A549 (cell line): ENCODE measurements at regions not wholly inside any gene's neighbourhood (a gene's known extent, or its start where the extent isn't known, plus 50 kb on each side); places are given as distances from the start of the nearest gene placed in this dataset.

Experiments
- ATAC-seq, 2 experiments: fragments of 200-7000 bp in 1 of 2; fragments of >200 bp in 1 of 2; cut with Nextera tagmentation in 1 of 2; cut with Tn5 transposase in 1 of 2; 3 replicates each; pipeline versions ENCODE4 v1.8.0 to v1.9.1; 2018 to 2020; ENCODE audit warnings: mild to moderate bottlenecking in 1 of 2, moderate library complexity in 1 of 2
- CTCF ChIA-PET: fragments of 300-600 bp; sonication (Branson Sonifier 250); formaldehyde crosslinking; extraction: SDS; loops from one replicate; lab custom pipeline; 2021; ENCODE audit warnings: antibody characterized with exemption, inconsistent platforms; lab: Yijun Ruan, JAX
- POLR2A ChIA-PET: fragments of 350-600 bp; formaldehyde crosslinking; extraction: SDS; loops from one replicate; lab custom pipeline; 2021; ENCODE audit warnings: antibody characterized with exemption, inconsistent platforms; lab: Yijun Ruan, JAX
- DNase-seq, 2 experiments: peaks; one replicate each; pipeline versions ENCODE4 v3.0.0 to v3.0.0-alpha.2; 2011 to 2016; ENCODE audit warnings: low read depth in 1 of 2, low spot score in 1 of 2
- FAIRE-seq: peaks from 2 replicates; lab custom pipeline; 2011; peaks lifted over from hg19 to GRCh38; lab: Jason Lieb, UNC
- H3K27ac ChIP-seq, 2 experiments: fragments of >200 bp; sonication (Bioruptor Twin); formaldehyde crosslinking; 3 replicates each; pipeline ENCODE4 v1.5.1; 2016 to 2017
- H3K4me1 ChIP-seq: fragments of >200 bp; sonication (Bioruptor Twin); formaldehyde crosslinking; 3 replicates; pipeline ENCODE4 v1.6.1; 2016
- H3K4me2 ChIP-seq: fragments of >200 bp; sonication (Bioruptor Twin); formaldehyde crosslinking; 3 replicates; pipeline ENCODE4 v1.6.1; 2016
- H3K4me3 ChIP-seq: fragments of >200 bp; sonication (Bioruptor Twin); formaldehyde crosslinking; 3 replicates; pipeline ENCODE4 v1.5.1; 2016
- H3K9me3 ChIP-seq: fragments of >200 bp; sonication (Bioruptor Twin); formaldehyde crosslinking; 3 replicates; pipeline ENCODE4 v1.6.1; 2016
- ATOH8 ChIP-seq: fragments of 250-450 bp; sonication (Bioruptor Pico); IDR thresholded peaks from 2 replicates; pipeline ENCODE4 v1.5.0; 2020; ENCODE audit warnings: low read depth, mild to moderate bottlenecking, moderate library complexity
- CEBPB ChIP-seq, 2 experiments: fragments of >200 bp in 1 of 2; sonication (Bioruptor Twin) in 1 of 2; formaldehyde crosslinking in 1 of 2; IDR thresholded peaks; 2 replicates each; pipeline ENCODE4 v1.6.1; 2012 to 2016
- CHD4 ChIP-seq: fragments of 200-600 bp; sonication (generic); IDR thresholded peaks from 2 replicates; pipeline ENCODE4 v1.6.1; 2016; ENCODE audit warnings: antibody characterized with exemption, mild to moderate bottlenecking, borderline replicate concordance
- E2F6 ChIP-seq: IDR thresholded peaks from 2 replicates; pipeline ENCODE4 v1.6.1; 2012; ENCODE audit warnings: low read depth, borderline replicate concordance
- EHF ChIP-seq: fragments of 250-450 bp; sonication (Bioruptor Pico); IDR thresholded peaks from 2 replicates; pipeline ENCODE4 v1.5.0; 2020; ENCODE audit warnings: mild to moderate bottlenecking
- ESRRA ChIP-seq: fragments of 150-350 bp; IDR thresholded peaks from 2 replicates; pipeline ENCODE4 v1.6.1; 2014; ENCODE audit warnings: mild to moderate bottlenecking, low read length, borderline replicate concordance
- FOSB ChIP-seq: fragments of 250-450 bp; sonication (Bioruptor Pico); IDR thresholded peaks from 2 replicates; pipeline ENCODE4 v1.5.0; 2020; ENCODE audit warnings: mild to moderate bottlenecking, moderate library complexity
- FOSL2 ChIP-seq, 2 experiments: fragments of 450-650 bp in 1 of 2; fragments of >200 bp in 1 of 2; sonication (Bioruptor Twin) in 1 of 2; formaldehyde crosslinking; IDR thresholded peaks; 2 replicates each; pipeline versions ENCODE4 v1.5.0 to v1.6.1; 2016 to 2020; ENCODE audit warnings: mild to moderate bottlenecking in 1 of 2, moderate library complexity in 1 of 2
- GATA3 ChIP-seq: IDR thresholded peaks from 2 replicates; pipeline ENCODE4 v1.6.1; 2012; ENCODE audit warnings: borderline replicate concordance
- HOXA7 ChIP-seq: fragments of 250-450 bp; sonication (Bioruptor Pico); IDR thresholded peaks from 2 replicates; pipeline ENCODE4 v1.5.0; 2020; ENCODE audit warnings: mild to moderate bottlenecking, moderate library complexity
- KDM1A ChIP-seq: fragments of 200-600 bp; sonication (generic); IDR thresholded peaks from 2 replicates; pipeline ENCODE4 v1.6.1; 2016; ENCODE audit warnings: low read depth, mild to moderate bottlenecking
- MAZ ChIP-seq: fragments of 150-350 bp; IDR thresholded peaks from 2 replicates; pipeline ENCODE4 v1.6.1; 2014; ENCODE audit warnings: antibody characterized with exemption, low read depth, low read length, borderline replicate concordance
- MYC ChIP-seq: IDR thresholded peaks from 2 replicates; pipeline ENCODE4 v1.6.1; 2012; ENCODE audit warnings: mild to moderate bottlenecking, inconsistent platforms, low read length, improper control_type of control experiment, borderline replicate concordance
- NFE2L2 ChIP-seq: fragments of 150-350 bp; conservative IDR thresholded peaks from 2 replicates; pipeline ENCODE4 v1.6.1; 2014; ENCODE audit warnings: low read length
- PBX3 ChIP-seq: IDR thresholded peaks from 2 replicates; pipeline ENCODE4 v1.6.1; 2012
- POLR2AphosphoS2 ChIP-seq: conservative IDR thresholded peaks from 2 replicates; pipeline ENCODE4 v1.6.1; 2012; ENCODE audit warnings: low read length, improper control_type of control experiment, inconsistent platforms
- RAD21 ChIP-seq, 2 experiments: fragments of >200 bp in 1 of 2; sonication (Bioruptor Twin) in 1 of 2; formaldehyde crosslinking in 1 of 2; IDR thresholded peaks in 1 of 2; conservative IDR thresholded peaks in 1 of 2; 2 replicates in 1 of 2; 3 replicates in 1 of 2; pipeline ENCODE4 v1.6.1; 2012 to 2018; ENCODE audit warnings: inconsistent platforms in 1 of 2
- RARB ChIP-seq: fragments of 250-450 bp; sonication (Bioruptor Pico); IDR thresholded peaks from 2 replicates; pipeline ENCODE4 v1.8.0; 2021; ENCODE audit warnings: mild to moderate bottlenecking, moderate library complexity
- RCOR1 ChIP-seq: fragments of 150-350 bp; IDR thresholded peaks from 2 replicates; pipeline ENCODE4 v1.6.1; 2014; ENCODE audit warnings: antibody characterized with exemption, low read length, low read depth
- RNF2 ChIP-seq: fragments of 200-600 bp; sonication (generic); IDR thresholded peaks from 2 replicates; pipeline ENCODE4 v1.6.1; 2016; ENCODE audit warnings: low read depth, mild to moderate bottlenecking, antibody characterized with exemption, moderate library complexity, borderline replicate concordance
- TFCP2L1 ChIP-seq: fragments of 250-450 bp; sonication (Bioruptor Pico); IDR thresholded peaks from 2 replicates; pipeline ENCODE4 v1.5.0; 2021; ENCODE audit warnings: mild to moderate bottlenecking
- ZFP36 ChIP-seq: fragments of 450-650 bp; IDR thresholded peaks from 2 replicates; pipeline ENCODE4 v1.6.1; 2014; ENCODE audit warnings: borderline replicate concordance; ENCODE audit not compliant: partially characterized antibody
- ZSCAN20 ChIP-seq: fragments of 250-450 bp; sonication (Bioruptor Pico); IDR thresholded peaks from 2 replicates; pipeline ENCODE4 v1.8.0; 2022; ENCODE audit warnings: mild to moderate bottlenecking, moderate library complexity
- WGBS: methylation state at CpG from one replicate; pipeline ENCODE4 v1.1.6; 2017; ENCODE audit errors: missing lambda C conversion rate; 5-methylcytosine and 5-hydroxymethylcytosine counted together

GRCh38 chr15:70493787-70494516 lies 269.4 kb downstream of the UACA start:
- ATAC-seq (peak; percentile 25 to 55), DNase-seq (peak; percentile 85 to 87), FAIRE-seq (peak; percentile 61)
- Histone ChIP-seq H3K4me1 (peaks cover 55% of the 10 kb centered on the region), H3K4me2 (peak overlapping the region; percentile 73), H3K9me3 (no peaks in the 10 kb centered on the region), H3K4me3 (0 out of 3 replicates have a peak overlapping the region, but pooled peaks have one; percentile 4), H3K27ac (peak overlapping the region; percentile 87 to 93)
- CTCF ChIA-PET: interaction anchor here (0.8 to 9.5 kb wide), 7 partner anchors 11 to 900 kb away, joined by 3 to 228 read pairs (median 13); no protein-coding TSS in a partner anchor
- 0 out of 2 replicates have a peak, but pooled peaks have one; percentile 14 for TF ChIP-seq FOSL2 (IDR thresholded peaks at IDR 0.05)
- peak; percentile 70 for TF ChIP-seq FOSL2 (CRISPR knock-in tag; IDR thresholded peaks at IDR 0.05)
- TF ChIP-seq ESRRA: 0 out of 2 replicates have a peak, but pooled peaks have one; percentile 12
- peak; percentile 66; the same call in 1 of the 2 replicates for TF ChIP-seq MYC
- no peak for TF ChIP-seq PBX3
- peak; percentile 71; the same call in 1 of the 2 replicates for TF ChIP-seq RARB (CRISPR knock-in tag)
- no peak for TF ChIP-seq POLR2AphosphoS2
- TF ChIP-seq GATA3: peak; percentile 83; the same call in 1 of the 2 replicates
- no peak for TF ChIP-seq MAZ
- TF ChIP-seq RAD21 (conservative IDR thresholded peaks at IDR 0.05 in 1 of 2, IDR thresholded peaks at IDR 0.05 in 1 of 2): 0 out of 5 replicates have a peak, but pooled peaks of 1 of the 2 experiments have one; percentile 0
- 48% methylated on average over 13 of the region's 13 CpGs for WGBS
- POLR2A ChIA-PET: interaction anchor here (3.6 kb wide), 1 partner anchor 14 kb away, joined by 31 read pairs; no protein-coding TSS in a partner anchor

- ChIA-PET POLR2A (interaction anchor here (1.0 to 3.6 kb wide), 3 partner anchors 11 to 394 kb away, joined by 5 to 31 read pairs (median 7); no protein-coding TSS in a partner anchor), CTCF (interaction anchor here (0.5 to 9.5 kb wide), 11 partner anchors 12 to 1015 kb away, joined by 3 to 228 read pairs (median 3); no protein-coding TSS in a partner anchor)
- H3K4me2 ChIP-seq: peak overlapping the region; percentile 73
- H3K4me3 ChIP-seq: no peak overlapping the region
- TF ChIP-seq EHF (CRISPR knock-in tag) (0 out of 2 replicates have a peak, but pooled peaks have one; percentile 25), CHD4 (0 out of 2 replicates have a peak, but pooled peaks have one; percentile 57), KDM1A (0 out of 2 replicates have a peak, but pooled peaks have one; percentile 49), PBX3 (no peak), HOXA7 (CRISPR knock-in tag) (peak; percentile 58; the same call in 1 of the 2 replicates)
- H3K9me3 ChIP-seq: no peaks in the 10 kb centered on the region
- FAIRE-seq (no peak), ATAC-seq (no peak), DNase-seq (no peak)
- peaks cover 56% of the 10 kb centered on the region for H3K4me1 ChIP-seq
- H3K27ac ChIP-seq: peak overlapping the region; percentile 87 to 93
- WGBS: 90% methylated on average over 1 of the region's 1 CpG
Observed at GRCh38 chr15:70493376-70493775, 270.0 kb downstream of the UACA start.

GRCh38 chr15:70492240-70493177 lies 270.8 kb downstream of the UACA start:
- H3K4me2 ChIP-seq: peak overlapping the region; percentile 73
- ATAC-seq (peak; percentile 26 to 51; a peak in 5 of 6 replicates), DNase-seq (peak; percentile 77 to 79), FAIRE-seq (no peak)
- 51% methylated on average over 19 of the region's 20 CpGs for WGBS
- H3K9me3 ChIP-seq: no peaks in the 10 kb centered on the region
- H3K4me1 ChIP-seq: peaks cover 58% of the 10 kb centered on the region
- ChIA-PET CTCF (interaction anchor here (0.5 to 9.5 kb wide), 11 partner anchors 13 to 1014 kb away, joined by 3 to 228 read pairs (median 3); no protein-coding TSS in a partner anchor), POLR2A (interaction anchor here (1.0 to 1.5 kb wide), 2 partner anchors 12 to 393 kb away, joined by 5 to 7 read pairs; no protein-coding TSS in a partner anchor)
- peak overlapping the region; percentile 87 to 93 for H3K27ac ChIP-seq
- H3K4me3 ChIP-seq: no peak overlapping the region
- no peak for TF ChIP-seq CEBPB (IDR thresholded peaks at IDR 0.05)
- no peak for TF ChIP-seq RCOR1
- no peak for TF ChIP-seq ZSCAN20
- TF ChIP-seq CHD4: no peak
- 0 out of 2 replicates have a peak, but pooled peaks have one; percentile 30 for TF ChIP-seq TFCP2L1 (CRISPR knock-in tag)
- TF ChIP-seq ATOH8 (CRISPR knock-in tag): peak; percentile 69; the same call in 1 of the 2 replicates
- 0 out of 2 replicates have a peak, but pooled peaks have one; percentile 56 for TF ChIP-seq FOSB (CRISPR knock-in tag)
- no peak for TF ChIP-seq ZFP36
- no peak for TF ChIP-seq RNF2
- TF ChIP-seq E2F6: 0 out of 2 replicates have a peak, but pooled peaks have one; percentile 33
- TF ChIP-seq KDM1A: no peak
- no peak for TF ChIP-seq POLR2AphosphoS2
- TF ChIP-seq NFE2L2: no peak
- TF ChIP-seq GATA3: peak; percentile 51; the same call in 1 of the 2 replicates
